Hematopoietic multipotent progenitor cell treated with erythropoietin and hydrocortisone succinate and interleukin-3 and kit ligand, for 6 days (in vitro differentiated cells): ENCODE measurements at regions not wholly inside any gene's neighbourhood (a gene's known extent, or its start where the extent isn't known, plus 50 kb on each side); places are given as distances from the start of the nearest gene placed in this dataset.

Source experiments
- DNase-seq: peaks from one replicate; pipeline ENCODE4 v3.0.0-alpha.2; 2015

GRCh38 chr9:106287091-106287631 is 575.8 kb upstream of the ZNF462 start:
- no peak for DNase-seq

- no peak for DNase-seq
Observed at GRCh38 chr9:106287731-106288130, 575.2 kb upstream of the ZNF462 start.

- DNase-seq = no peak
Observed at GRCh38 chr9:106288689-106289088, 574.3 kb upstream of the ZNF462 start.

DNA sequence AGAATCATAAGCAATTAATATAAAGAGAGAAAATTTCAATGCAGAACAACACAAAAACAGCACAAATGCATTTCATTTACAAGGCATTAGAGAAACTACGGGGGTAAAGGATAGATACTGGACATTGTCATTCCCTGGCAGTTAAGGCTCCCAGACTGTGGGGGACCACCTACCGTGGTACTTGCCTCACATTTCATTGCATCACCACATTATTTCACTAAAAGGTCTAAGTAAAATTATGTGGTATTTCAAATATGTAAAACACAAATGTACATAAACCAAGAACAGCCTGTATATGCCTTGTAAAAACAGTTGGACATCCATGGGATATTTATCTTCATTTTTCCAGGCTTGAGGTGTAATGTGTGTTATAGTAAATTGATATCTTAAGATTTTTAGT is 571.2 kb upstream of the ZNF462 start:
- DNase-seq = no peak

GRCh38 chr9:106296426-106296825 is 566.5 kb upstream of the ZNF462 start:
- DNase-seq = no peak

GRCh38 chr9:106298997-106299396 is 564.0 kb upstream of the ZNF462 start:
- DNase-seq = no peak

- DNase-seq = no peak
Observed at GRCh38 chr9:106304401-106304920, 558.5 kb upstream of the ZNF462 start.

DNA sequence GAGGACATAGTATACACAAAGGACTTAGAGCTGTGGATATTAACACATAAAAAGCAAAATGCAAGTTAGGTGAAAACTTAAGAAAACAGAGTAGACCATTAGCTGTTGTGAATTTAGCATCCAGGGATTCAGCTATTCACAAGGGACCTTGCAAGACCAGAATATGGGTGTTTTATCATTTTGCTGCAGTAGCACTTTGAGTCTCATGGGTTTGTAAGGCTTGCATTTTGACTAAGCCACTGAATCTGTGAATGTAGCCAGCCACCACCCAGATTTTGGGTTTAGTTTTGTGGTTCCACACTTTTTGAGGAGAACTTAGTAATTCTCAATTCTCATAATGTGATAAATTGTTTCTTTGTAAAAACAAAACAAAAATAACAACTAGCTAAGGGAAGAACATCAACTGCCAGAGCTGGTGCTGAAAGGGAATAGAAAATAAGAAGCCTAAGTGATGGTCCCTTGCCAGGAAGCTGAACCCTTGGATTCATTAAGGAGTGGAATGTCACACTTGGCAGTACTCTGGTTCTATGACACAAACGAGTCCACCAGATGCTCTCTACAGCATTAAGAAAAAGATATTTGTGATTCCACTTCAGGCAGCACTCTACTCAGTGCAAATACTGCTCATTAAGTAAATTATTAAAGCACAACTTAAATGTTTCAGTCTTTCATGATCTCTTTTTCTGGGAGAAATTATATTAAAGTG is 557.4 kb upstream of the ZNF462 start:
- no peak for DNase-seq

GRCh38 chr9:106307670-106308069 is 555.3 kb upstream of the ZNF462 start:
- peak; percentile 18 for DNase-seq

DNA sequence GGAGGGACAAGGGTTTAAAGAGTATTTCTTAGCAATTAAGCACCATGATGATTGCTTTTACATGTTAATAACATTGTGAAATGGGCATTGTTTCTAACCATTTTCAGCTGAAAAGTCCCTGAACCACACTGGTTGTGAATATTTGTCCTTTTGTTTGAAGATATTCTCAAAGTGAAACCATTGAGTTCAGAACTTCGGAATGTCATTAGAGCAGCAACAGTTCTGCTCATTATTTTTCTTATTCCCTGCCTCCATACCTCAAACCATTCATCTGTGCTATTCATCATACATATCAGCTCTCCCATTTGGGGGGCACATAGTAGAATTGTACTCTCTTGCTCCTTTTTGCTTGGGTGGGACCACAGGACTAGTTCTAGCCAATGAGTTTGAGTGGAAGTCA is 553.0 kb upstream of the ZNF462 start:
- no peak for DNase-seq

- DNase-seq = peak; percentile 2
Observed at GRCh38 chr9:106310782-106311181, 552.2 kb upstream of the ZNF462 start.

DNA sequence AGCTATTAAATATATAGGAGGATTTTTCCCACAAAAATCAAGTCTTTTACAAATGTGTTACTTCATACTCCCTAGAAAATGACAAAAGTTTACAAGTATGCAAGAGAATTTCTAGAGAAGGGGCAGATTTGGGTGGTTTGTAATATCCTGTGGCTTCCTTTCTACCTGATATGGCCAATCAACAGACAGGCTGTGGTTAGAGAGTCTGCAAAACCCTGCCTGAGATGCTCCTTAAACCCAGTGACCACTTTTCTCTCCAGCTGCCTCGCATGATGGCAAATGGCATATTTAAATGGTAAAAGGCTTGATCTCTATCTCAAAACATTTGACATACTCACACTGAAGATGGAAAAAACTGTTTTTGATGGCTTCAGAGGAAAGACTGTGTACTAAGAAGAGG is 550.1 kb upstream of the ZNF462 start:
- DNase-seq = peak; percentile 7

GRCh38 chr9:106314476-106314875 is 548.5 kb upstream of the ZNF462 start:
- no peak for DNase-seq

DNA sequence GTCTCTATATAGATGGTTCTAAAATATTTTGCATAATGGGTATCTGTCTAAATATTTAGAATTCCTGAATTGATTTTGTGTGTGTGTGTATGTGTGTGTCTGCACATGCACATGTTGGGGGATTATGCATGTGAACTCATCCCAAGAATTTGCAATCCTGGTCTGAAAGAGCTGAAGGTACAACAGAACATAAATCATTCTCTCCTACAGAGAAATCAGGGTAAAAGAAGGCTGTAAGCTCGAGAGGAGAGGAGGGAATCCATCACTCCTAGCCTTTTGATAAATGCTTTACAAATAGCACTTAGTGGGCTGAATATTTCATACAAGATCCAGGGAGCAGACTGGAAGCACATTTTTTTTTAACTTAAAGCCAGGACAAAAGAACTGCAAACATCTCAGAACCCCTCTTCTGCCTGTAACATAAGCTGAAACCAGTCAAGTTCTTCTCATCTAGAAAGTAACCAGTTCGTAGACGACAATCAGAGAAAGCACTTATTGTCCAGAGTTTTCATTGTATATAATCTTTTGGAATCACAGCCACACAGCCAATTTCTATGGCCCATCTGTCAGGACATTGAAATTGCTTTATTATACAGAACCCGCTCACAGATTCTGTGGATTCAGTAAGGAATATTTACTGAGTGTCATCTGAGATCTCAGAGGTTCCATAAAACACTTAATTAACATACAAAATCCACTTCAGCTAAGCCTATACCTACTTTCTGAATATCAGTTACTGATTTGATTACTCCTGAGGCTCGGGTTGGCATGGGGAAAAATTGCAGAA is 541.4 kb upstream of the ZNF462 start:
- DNase-seq = no peak

DNA sequence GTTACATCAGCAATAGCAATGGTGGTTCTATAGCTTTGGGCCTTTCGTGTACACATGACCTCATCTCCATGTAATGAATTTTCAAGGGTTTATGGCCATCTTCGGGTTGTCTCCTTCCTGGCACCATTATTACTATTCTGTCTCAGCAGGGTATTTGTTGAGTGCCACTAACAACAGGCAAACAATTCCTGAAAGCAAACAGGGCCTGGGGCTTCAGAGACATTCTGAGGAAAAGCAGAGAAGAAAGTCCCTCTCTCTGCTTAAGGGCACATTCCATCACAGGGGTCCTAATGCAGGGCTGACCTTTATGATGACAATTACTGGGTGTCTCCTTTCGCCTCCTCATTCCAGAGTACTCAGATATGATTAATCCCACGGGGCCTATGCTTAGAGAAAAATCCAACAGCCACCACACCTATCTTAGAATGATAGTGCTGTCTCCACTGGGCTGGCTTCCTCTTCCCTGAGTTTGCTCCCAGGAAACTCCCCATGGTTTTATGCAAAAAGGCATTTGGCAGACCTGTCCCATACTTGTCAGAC is 540.2 kb upstream of the ZNF462 start:
- DNase-seq = no peak

DNA sequence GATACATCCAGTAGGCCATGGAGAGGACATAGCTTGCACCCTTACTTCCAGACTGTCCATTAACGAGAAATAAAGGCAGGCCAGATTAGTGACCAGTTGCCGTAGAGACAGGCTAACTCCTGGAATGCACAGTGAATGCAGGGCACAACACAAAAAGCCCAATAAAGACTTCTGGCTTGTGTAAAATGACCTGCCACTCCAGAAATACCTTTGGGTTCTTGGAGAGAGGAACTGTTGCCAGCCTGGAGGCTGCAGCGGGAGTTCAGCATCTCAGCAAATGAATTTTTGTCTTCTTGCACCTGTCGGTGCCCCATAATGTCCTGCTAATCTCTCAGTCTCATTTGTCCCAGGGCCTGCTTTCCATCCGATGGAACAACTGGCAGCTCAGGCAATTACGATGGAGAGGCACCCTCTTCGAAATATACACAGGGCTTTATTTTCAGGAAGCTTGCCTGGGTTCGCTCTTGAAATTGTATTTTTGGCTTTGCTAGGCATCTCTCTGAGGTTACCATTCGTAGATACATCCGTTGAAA is 538.8 kb upstream of the ZNF462 start:
- no peak for DNase-seq

DNA sequence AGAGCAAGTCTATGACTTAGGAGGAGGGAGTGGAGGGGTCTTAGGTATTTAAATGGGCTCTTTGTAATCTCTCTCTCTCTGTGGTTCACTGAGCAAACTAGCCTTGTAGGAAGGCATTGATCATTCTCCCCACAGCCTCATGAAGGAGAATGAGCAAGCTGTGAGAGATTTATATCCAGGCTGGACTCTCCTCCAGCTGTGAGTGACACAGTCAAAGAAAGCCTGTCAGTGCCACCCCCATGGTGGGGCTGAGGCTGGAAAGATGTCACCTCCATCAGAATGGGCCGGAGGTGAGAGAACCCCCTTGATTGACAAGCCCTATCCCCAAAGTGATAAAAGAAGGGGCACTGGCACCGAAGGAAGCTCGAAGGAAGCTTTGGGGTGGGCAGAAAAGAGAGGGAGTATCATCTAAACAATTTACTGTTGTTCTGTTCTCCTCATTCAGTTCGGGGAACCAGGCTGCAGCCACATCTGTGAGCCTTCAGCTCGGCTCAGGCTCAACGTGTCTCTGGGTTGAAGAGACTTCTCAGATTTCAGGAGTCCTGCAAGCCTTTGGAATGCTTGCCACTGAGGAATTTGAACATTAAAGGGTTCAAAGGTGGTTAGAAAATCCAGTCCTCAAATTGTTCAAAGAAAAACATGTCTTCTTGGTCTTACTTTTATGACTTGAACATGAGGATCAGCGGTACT is 538.2 kb upstream of the ZNF462 start:
- DNase-seq = no peak

GRCh38 chr9:106326493-106326892 is 536.5 kb upstream of the ZNF462 start:
- no peak for DNase-seq

DNA sequence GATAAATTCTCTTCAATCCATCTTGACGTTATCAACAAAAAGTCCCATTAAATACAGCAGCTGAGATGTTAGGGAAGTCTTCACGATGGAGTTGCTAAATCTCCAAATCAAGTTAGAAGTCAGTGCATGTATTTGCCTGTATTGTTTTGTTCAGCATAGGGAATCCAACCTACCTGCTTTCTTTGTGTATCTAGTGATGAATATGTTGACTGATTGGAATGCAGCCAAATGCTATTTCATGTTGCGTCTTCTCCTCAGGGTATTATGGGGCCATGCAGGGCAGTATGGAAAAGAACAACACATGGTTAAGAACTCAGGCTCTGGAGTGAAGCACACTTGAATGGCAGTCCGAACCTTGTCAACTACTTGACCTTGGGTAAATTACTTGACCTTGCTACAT is 529.5 kb upstream of the ZNF462 start:
- no peak for DNase-seq

DNA sequence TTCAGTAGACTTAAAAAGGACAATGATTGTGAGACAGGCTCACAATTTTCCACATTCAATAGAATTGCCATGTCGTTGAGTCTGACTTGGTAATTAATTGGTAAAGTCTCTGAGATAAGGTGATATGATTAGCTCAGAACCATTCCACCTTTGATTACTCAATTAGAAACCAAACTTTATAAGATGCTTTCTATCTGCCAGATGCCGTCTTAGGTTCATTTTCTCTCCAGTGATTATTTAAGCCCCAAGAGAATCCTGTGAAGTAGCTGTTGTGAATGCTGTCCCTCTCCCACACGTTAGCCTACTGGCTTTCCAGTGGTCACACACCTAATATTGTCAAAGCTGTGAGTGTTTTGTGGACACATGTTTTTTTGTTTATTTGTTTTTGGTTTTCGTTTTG is 528.9 kb upstream of the ZNF462 start:
- no peak for DNase-seq

GRCh38 chr9:106339882-106340281 is 523.1 kb upstream of the ZNF462 start:
- no peak for DNase-seq

- DNase-seq = peak; percentile 1
Observed at GRCh38 chr9:106350777-106351176, 512.2 kb upstream of the ZNF462 start.

- DNase-seq = no peak
Observed at GRCh38 chr9:106356924-106357323, 506.0 kb upstream of the ZNF462 start.
